ENCODE measurements at regions not wholly inside any gene's neighbourhood (a gene's known extent, or its start where the extent isn't known, plus 50 kb on each side); places are given as distances from the start of the nearest gene placed in this dataset.

- in situ Hi-C loops (cut with MboI; ENCODE audit: low sequenced_read_pairs), result no loop called here
Observed at GRCh38 chr5:38207343-38207742, 51.0 kb upstream of the EGFLAM start.

- in situ Hi-C loops (cut with MboI; ENCODE audit: low sequenced_read_pairs), result no loop called here
Observed at GRCh38 chr5:38202741-38203140, 55.6 kb upstream of the EGFLAM start.

GRCh38 chr5:38200872-38201557 lies 57.3 kb upstream of the EGFLAM start:
- in situ Hi-C loops (cut with MboI; ENCODE audit: low sequenced_read_pairs), result no loop called here

GRCh38 chr5:38197118-38197517 lies 61.2 kb upstream of the EGFLAM start:
- in situ Hi-C loops (cut with MboI; ENCODE audit: low sequenced_read_pairs), result loop anchor here (10.0 kb wide), 1 partner anchor 792 kb away; no protein-coding TSS in a partner anchor

GRCh38 chr5:38193015-38193581 lies 65.3 kb upstream of the EGFLAM start:
- in situ Hi-C loops (cut with MboI; ENCODE audit: low sequenced_read_pairs), result loop anchor here (10.0 kb wide), 1 partner anchor 788 kb away; no protein-coding TSS in a partner anchor

- in situ Hi-C loops (cut with MboI; ENCODE audit: low sequenced_read_pairs), result loop anchor here (10.0 kb wide), 1 partner anchor 787 kb away; no protein-coding TSS in a partner anchor
Observed at GRCh38 chr5:38191693-38192092, 66.7 kb upstream of the EGFLAM start.

GRCh38 chr5:38190111-38190510 lies 68.2 kb upstream of the EGFLAM start:
- in situ Hi-C loops (cut with MboI; ENCODE audit: low sequenced_read_pairs), result loop anchor here (10.0 kb wide), 1 partner anchor 785 kb away; no protein-coding TSS in a partner anchor

- in situ Hi-C loops (cut with MboI; ENCODE audit: low sequenced_read_pairs), result no loop called here
Observed at GRCh38 chr5:38189081-38189504, 69.3 kb upstream of the EGFLAM start.

GRCh38 chr5:38188591-38188990 lies 69.8 kb upstream of the EGFLAM start:
- in situ Hi-C loops (cut with MboI; ENCODE audit: low sequenced_read_pairs), result no loop called here

GRCh38 chr5:38187532-38187931 lies 70.8 kb upstream of the EGFLAM start:
- in situ Hi-C loops (cut with MboI; ENCODE audit: low sequenced_read_pairs), result no loop called here

GRCh38 chr5:38184627-38185026 lies 73.7 kb upstream of the EGFLAM start:
- in situ Hi-C loops (cut with MboI; ENCODE audit: low sequenced_read_pairs), result no loop called here

GRCh38 chr5:38182991-38183390 lies 75.4 kb upstream of the EGFLAM start:
- in situ Hi-C loops (cut with MboI; ENCODE audit: low sequenced_read_pairs), result no loop called here

- in situ Hi-C loops (cut with MboI; ENCODE audit: low sequenced_read_pairs), result no loop called here
Observed at GRCh38 chr5:38168029-38168428, 90.3 kb upstream of the EGFLAM start.

- in situ Hi-C loops (cut with MboI; ENCODE audit: low sequenced_read_pairs), result no loop called here
Observed at GRCh38 chr5:38167562-38167996, 90.8 kb upstream of the EGFLAM start.

GRCh38 chr5:38166832-38167231 lies 91.5 kb upstream of the EGFLAM start:
- in situ Hi-C loops (cut with MboI; ENCODE audit: low sequenced_read_pairs), result no loop called here

GRCh38 chr5:38165435-38165834 lies 92.9 kb upstream of the EGFLAM start:
- in situ Hi-C loops (cut with MboI; ENCODE audit: low sequenced_read_pairs), result no loop called here

- in situ Hi-C loops (cut with MboI; ENCODE audit: low sequenced_read_pairs), result no loop called here
Observed at GRCh38 chr5:38164776-38165399, 93.5 kb upstream of the EGFLAM start.

GRCh38 chr5:38163636-38164237 lies 94.6 kb upstream of the EGFLAM start:
- in situ Hi-C loops (cut with MboI; ENCODE audit: low sequenced_read_pairs), result no loop called here

- in situ Hi-C loops (cut with MboI; ENCODE audit: low sequenced_read_pairs), result no loop called here
Observed at GRCh38 chr5:38162625-38163024, 95.7 kb upstream of the EGFLAM start.

- in situ Hi-C loops (cut with MboI; ENCODE audit: low sequenced_read_pairs), result no loop called here
Observed at GRCh38 chr5:38157024-38157423, 101.3 kb upstream of the EGFLAM start.

GRCh38 chr5:38154615-38155204 lies 103.6 kb upstream of the EGFLAM start:
- in situ Hi-C loops (cut with MboI; ENCODE audit: low sequenced_read_pairs), result no loop called here

All from HL-60/S4 (cell line).